ENCODE measurements at regions not wholly inside any gene's neighbourhood (a gene's known extent, or its start where the extent isn't known, plus 50 kb on each side); places are given as distances from the start of the nearest gene placed in this dataset.
"Not testable (repeated sequence)": the region's sequence is repeated elsewhere in the genome, so short reads cannot be mapped to it uniquely, and the experiment has no call there.

DNA sequence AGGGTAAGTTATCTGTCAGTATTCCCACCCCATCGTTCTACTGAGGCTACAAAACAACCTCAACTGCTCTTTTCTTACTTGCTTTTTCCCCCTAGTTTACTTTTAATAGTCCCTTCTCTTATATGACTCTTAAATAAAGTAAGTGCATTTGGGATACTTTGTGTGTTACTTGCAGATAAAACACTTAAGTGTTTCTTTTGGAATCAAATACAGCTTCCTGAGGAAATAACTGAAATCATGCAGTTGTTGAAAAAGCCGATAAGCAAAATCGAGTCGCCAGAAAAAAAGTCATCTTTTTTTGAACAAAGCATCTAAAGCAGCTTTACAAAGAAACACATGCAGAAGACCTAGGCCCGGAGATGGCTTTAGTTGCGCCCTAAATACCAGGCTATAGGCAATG lies 53.5 kb upstream of the EPB41L4A start:
- no peak for DNase-seq

DNA sequence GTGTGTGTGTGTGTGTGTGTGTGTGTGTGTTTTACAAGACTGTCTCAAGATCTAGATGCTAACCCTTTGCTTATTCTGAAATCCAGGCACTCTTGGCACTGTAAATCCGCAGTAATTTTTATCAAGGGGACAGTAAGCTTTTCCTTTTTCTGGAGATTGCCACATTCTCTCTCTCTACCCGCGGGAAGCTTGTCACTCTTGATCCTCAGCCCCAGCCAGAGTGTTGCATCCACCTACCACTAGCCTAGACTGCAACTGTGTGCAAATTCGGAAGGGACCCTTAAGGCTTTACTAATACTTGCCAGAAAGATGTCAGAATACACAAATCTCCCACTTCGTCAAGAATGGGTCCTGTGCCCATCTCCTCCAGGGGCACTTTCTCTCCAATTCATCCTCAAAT lies 54.9 kb upstream of the EPB41L4A start:
- no peak for DNase-seq

DNA sequence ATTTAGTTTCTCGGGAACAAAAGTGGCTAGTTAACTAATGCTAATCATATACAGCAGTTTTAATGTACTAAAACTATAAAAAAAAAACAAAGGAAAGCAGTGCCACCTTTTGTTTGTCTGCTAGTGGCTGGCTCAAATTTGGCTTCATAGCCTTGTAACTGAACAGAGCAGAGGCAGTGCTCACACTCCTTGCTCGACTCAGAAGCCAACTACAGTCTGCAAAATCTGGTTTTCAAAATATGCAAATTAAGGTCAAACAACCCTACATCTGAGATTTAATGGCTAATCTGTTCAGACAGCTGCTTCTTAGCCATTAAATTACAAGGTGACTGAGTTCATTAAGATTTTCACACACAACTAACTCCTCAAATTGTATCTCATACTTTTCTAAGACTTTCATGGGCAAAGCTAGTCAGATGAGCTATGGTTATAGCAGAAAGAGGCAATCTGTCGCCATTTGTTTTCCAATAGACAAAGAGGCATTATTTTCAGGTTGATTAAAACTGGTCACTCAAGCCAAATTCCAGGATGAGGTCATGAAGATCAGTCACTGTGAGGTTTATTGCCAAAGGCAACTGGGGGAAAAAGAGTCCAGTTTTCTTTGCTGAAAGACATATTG lies 56.8 kb upstream of the EPB41L4A start:
- DNase-seq, result no peak

DNA sequence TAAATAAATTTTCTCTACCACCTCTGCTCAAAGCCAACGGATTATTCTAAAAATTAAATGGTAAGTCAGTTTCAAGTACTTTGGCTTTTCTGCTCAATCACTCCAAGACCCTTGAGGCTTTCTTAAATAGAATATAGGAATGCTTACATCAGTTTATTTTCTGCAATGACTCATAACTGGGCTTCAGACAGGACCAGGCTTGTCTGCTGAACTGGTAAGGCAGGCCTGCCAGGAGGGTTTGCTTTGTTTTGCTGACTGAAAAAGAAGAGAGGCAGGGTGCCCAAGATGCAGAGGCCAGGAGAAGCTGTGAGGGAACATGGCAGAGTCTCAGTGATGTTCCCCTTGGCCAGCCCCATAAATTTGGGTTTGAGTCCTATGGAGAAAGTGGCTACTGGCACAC lies 60.3 kb upstream of the EPB41L4A start:
- DNase-seq, result no peak

DNA sequence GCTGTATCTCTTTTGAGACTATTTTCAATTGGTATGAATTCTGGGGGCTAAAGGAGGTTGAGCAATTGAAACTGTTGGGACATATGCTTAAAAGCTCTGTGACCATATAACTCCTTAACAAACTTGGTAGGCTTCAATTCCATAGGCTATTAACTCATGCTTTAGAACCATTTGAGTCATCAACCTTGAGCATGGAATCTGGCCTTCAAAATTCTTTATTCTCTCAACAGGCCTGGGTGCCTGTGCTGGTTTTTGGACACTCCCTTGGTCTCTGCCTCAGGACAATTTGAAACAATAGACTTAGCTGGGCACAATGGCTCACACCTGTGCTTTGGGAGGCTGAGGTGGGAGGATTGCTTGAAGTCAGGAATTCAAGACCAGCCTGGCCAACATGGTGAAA lies 61.4 kb upstream of the EPB41L4A start:
- no peak for DNase-seq

DNA sequence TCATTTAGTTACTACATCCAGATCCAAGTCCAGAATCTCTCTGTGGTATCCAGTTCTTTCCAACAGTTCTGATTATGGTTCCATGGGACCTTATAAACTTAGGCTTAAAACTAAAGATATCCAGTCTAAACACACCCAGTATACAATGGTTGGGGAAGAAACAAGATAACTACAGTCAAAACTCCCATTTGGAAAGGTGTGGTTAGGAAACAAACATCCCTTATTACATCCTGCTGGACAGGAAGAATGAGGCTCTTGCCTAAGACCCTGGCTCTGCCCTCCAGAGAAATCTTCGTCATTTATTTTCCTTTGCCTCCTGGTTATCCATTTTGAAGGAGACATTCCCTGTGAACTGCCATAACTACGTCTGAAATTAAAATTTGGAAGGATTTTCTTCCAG lies 64.6 kb upstream of the EPB41L4A start:
- no peak for DNase-seq

DNA sequence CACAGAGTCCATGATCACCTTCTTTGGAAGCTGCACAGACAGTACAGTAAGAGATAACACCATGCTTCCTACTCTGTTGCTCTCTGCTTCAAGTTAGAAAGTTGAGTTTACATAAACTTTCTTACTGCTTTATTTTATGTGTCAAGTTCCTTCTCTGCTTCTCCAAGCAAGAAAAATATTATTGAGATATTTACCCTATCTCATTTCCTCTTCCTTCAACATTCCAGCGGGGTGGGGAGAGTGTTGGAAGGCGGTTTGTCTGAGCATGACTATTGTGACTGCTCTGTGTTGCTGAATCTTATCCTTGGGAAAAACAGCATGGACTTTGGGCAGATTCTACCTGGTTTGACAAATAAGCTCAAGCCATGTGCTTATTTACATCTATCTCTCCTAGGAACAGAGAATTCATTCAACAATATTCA lies 66.9 kb upstream of the EPB41L4A start:
- DNase-seq, result no peak

DNA sequence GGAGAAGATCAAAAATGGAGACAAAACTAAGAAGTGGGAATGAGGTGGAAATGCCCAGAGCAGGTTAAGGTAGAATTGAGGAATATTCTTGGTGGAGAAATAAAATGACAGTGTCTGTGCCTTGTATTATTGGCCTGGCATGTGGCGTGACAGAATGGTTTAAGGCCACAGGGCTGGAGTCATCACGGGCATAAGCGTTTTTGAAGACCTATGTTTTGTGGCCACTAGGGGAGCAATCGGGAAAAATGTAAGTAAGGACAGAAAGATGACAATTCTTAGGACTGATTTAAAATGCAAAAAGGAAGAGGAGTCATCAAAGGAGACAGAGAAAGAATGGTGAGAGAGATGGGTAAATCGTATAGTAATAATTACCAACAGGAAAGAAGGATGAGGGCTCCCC lies 72.2 kb upstream of the EPB41L4A start:
- no peak for DNase-seq

DNA sequence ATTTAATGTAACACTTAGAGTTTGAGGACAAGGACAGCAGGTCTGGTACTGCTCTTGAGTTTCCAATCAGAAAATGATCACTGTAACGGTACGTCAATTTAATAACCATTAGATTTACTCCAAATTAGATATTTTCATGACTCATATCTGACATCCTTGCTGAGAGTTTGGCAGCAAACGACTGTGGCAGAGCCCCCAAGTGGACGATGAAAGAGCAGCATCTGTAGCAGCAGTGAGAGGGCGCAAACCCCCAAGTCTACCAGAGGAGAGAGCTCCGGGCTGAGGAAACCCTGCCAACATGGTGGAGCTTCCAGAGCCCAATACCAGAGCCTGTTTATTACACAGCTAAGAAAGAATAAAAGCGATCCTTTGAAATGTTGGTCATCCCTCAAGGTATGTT lies 73.2 kb upstream of the EPB41L4A start:
- DNase-seq, result peak; percentile 5

DNA sequence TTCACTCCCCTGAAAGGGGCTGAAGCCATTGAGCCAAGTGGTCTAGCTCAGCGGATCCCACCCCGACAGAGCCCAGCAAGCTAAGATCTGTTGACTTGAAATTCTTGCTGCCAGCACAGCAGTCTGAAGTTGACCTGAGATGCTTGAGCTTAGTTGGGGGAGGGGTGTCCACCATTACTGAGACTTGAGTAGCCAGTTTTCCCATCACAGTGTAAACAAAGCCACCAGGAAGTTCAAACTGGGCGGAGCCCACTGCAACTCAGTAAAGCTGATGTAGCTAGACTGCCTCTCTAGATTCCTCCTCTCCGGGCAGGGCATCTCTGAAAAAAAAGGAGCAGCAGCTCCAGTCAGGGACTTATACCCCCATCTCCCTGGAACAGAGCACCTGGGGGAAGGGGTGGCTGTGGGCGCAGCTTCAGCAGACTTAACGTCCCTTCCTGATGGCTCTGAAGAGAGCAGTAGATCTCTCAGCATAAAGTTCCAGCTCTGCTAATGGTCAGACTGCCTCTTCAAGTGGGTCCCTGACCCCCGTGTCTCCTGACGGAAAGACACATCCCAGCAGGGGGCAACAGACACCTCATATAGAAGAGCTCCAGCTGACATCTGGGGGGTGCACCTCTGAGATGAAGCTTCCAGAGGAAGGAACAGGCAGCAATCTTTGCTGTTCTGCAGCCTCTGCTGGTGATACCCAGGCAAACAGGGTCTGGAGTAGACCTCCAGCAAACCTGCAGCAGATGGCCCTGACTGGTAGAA lies 84.8 kb upstream of the EPB41L4A start:
- not testable (repeated sequence) for DNase-seq

DNA sequence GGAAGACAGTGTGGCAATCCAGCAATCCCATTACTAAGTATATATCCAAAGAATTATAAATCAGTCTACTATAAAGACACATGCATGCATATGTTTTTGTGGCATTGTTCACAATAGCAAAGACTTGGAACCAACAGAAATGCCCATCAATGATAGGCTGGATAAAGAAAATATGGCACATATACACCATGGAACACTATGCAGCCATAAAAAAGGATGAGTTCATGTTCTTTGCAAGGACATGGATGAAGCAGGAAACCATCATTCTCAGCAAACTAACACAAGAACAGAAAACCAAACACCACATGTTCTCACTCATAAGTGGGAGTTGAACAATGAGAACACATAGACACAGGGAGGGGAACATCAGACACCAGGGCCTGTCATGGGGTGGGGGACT lies 90.0 kb upstream of the EPB41L4A start:
- not testable (repeated sequence) for DNase-seq

DNA sequence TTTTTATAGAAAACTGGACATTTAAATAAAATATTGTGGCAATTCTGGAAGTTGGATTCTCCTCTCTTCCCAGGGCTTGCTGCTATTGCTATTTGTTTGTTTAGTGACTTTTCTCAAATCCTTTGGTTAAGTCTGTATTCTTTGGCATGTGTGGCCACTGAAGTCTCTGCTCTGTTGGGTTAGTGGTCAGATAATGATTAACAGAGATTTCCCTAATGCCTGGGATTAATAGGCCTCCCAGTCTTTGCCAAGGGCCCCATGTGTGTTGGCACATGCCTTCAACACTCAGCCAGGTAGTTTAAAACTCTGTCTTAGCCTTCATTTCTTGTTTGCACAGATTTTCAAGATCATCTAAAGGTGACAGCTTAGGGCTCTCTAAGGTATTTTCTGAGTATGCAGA lies 92.8 kb upstream of the EPB41L4A start:
- DNase-seq, result no peak

DNA sequence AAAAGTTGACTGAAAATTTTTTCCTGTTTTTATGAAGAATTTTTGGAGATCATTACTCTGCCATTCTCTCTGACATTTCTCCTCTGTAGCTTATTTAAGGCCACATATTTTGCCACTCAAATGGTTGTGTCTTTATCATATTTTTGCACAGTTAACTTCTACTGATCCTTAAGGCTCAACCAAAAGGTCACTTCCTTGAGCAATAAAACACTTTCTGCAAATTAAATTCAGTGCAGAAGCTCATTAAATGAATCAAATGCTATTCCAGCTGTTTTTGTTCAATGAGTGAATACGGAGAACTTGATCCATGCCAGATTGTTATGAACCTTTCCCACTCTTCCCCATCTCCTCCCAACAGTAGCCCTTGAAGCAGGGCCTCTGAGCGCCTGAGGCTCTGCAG lies 93.8 kb upstream of the EPB41L4A start:
- no peak for DNase-seq

DNA sequence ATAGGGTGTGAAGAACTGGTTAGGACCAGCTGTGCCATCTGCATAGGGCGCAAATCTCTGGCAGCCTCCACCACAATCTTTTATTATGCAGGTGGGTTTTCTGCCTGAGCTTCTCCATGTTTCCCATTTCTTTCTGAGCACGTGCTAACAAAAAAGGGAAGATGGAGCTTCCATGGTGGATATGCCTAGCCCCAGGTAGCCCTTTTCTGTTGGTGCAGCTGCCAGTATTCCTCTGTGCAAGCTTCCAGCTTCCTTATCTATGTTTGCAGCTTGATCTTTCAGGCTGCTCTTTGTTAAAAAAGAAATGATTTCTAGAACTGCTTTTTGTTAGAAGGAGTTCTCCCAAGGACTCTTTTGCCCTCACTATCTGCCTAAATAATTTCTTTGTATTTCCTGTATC lies 95.0 kb upstream of the EPB41L4A start:
- no peak for DNase-seq

DNA sequence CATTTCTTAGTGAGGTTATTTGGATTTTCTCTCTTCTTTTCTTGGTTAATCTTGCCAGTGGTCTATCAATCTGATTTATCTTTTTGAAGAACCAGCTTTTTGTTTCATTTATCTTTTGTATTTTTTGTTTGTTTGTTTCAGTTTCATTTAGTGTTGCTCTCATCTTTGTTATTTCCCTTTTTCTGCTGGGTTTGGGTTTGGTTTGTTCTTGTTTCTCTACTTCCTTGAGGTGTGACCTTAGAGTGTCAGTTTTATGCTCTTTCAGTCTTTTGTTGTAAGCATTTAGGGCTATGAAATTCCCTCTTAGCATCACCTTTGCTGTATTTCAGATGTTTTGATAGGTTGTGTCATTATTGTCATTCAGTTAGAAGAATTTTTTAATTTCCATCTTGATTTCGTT lies 101.4 kb upstream of the EPB41L4A start:
- not testable (repeated sequence) for DNase-seq

DNA sequence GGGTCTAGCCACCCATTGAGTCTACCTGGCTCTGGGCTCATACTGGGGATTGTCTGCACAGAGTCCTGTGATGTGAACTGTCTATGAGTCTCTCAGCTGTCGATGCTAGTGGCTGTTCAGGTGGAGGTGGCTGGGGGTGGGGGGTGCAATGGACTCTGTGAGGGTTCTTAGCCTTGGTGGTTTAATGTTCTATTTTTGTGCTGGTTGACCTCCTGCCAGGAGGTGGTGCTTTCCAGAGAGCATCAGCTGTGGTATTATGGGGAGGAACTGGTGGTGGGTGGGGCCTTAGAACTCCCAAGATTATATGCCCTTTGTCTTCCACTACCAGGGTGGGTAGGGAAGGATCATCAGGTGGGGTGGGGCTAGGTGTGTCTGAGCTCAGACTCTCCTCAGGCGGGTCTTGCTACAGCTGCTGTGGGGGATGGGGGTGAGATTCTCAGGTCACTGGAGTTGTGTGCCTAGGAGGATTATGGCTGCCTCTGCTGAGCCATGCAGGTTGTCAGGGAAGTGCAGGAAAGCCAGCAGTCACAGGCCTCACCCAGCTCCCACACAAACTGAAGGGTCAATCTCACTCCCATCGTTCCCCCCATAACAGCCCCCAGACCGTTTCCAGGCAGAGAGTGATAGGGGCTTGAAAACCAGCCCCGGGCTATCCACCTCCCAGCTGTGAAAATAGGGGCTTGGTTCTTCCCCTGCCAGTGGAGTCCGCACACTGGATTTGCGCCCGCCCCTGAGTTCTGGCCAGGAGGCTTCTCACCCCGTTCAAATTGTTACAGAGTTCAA lies 104.0 kb upstream of the EPB41L4A start:
- DNase-seq, result not testable (repeated sequence)

DNA sequence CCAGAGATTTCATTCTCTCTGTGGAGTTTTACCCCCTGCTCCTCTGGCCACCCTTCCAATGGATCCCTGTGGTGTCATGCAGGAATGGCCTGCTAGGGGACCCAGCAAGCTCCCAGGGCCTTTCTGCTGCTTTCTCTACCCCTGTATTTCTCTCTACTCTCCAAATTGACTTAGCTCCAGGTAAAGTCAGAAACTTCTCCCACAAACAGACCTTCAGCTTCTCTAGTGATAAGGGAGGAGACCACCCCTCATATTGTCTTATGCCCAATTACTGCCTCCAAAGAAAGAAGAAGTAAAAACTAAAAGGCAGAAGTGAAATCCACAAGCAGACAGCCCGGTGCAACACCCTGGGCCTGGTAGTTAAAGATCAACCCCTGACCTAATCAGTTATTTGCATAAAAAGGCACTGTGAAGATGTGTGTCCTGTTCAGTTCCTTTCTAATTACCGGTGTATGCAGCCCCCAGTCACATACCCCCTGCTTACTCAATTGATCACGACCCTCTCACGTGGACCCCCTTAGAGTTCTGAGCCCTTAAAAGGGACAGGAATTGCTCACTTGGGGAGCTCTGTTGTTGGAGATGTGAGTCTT lies 104.7 kb upstream of the EPB41L4A start:
- not testable (repeated sequence) for DNase-seq

DNA sequence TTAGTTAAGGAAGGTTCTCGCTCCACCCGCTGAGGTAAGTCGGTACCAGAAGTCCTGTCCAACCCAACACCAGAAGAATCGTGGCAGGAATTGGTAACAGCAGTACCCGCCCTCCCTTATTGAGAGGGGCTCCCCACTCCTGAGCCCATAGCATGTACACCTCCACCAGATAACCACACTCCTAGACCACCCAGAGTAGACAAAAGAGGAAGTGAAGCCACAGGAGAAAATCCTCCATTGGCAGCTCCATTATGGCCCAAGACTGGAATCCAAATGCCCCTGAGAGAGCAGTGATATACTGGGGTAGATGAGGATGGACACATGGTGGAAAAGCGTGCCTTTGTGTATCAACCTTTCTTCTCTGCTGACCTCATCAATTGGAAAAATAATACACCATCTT lies 106.1 kb upstream of the EPB41L4A start:
- no peak for DNase-seq

DNA sequence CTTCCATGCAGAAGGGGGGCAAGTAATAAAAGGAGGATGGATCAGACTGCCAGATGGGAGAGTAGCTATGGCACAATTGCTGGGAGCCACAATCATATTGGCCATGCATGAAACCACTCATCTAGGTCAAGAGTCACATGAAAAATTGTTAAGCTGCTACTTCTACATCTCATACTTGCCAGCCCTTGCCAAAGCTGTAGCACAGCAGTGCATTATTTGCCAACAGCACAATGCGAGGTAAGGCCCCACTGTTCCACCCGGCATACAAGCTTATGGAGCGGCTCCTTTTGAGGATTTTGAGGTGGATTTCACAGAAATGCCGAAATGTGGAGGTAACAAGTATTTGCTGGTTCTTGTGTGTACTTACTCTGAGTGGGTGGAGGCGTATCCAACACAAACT lies 109.9 kb upstream of the EPB41L4A start:
- DNase-seq, result no peak

DNA sequence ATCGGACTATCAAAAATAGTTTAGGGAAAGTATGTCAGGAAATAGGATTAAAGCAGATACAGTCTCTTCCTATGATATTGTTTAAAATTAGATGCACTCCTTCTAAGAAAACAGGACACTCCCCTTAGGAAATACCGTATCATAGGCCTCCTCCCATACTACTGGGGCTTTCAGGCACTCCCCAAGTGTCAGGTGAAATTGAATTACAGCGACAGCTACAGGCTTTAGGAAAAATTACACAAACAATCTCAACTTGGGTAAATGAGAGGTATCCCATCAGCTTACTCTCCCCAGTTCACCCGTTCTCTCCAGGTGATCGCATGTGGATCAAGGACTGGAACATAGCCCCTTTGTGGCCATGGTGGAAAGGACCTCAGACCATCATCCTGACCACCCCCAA lies 110.4 kb upstream of the EPB41L4A start:
- DNase-seq, result no peak

DNA sequence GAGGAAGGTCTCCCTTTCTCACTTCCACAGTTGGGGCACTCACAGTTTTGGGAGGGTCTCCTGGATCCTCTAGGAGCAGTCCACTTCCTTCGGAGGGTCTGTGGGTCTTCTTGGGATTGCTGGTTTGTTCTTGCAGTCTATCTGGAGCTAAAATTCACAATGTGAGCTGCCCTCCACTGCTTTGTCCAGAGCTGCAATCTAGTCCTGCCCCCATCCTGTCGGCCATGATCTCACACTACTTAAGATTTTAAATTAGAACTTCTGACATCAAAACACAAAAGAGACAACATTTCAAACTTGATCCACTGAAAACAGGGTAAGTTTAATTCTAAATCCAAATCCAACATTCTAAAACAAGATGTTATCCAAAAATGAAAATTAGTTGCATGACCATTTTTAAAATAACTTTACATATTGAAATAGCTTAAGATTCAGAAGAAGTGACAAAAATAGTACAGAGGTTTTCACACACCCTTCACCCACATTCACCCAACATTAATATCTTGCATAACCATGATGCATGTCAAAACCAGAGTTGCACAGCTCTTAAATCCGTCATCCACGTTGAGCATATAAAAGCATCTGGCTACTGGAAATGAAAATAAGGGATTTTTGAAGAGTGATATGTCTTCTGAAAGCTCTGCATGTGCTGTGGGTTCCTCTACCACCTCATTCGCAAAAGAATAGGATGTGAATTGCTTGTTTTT lies 113.7 kb upstream of the EPB41L4A start:
- DNase-seq, result no peak

DNA sequence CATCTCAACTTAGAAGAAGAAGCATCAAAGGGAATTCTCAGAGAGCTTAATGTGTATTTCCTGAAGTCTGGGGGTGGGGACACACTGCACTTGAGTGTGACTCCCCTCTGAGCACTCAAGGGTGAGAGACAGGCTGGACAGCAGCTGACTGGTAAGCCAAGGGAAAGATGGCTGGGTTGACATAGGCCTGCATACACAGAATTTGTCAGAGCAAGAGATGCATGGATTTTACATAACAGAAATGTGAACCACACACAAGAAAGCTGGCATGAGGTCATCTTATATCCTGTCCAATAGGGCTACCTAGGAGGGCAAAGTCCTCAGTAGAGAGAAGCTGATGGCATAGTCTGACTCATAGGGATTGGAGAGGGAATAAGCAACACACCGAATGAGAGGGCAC lies 114.3 kb upstream of the EPB41L4A start:
- DNase-seq, result no peak
